ENCODE measurements at regions not wholly inside any gene's neighbourhood (a gene's known extent, or its start where the extent isn't known, plus 50 kb on each side); places are given as distances from the start of the nearest gene placed in this dataset.
A peak's percentile ranks its signal among the peaks of the same experiment; 100 is the strongest.

DNA sequence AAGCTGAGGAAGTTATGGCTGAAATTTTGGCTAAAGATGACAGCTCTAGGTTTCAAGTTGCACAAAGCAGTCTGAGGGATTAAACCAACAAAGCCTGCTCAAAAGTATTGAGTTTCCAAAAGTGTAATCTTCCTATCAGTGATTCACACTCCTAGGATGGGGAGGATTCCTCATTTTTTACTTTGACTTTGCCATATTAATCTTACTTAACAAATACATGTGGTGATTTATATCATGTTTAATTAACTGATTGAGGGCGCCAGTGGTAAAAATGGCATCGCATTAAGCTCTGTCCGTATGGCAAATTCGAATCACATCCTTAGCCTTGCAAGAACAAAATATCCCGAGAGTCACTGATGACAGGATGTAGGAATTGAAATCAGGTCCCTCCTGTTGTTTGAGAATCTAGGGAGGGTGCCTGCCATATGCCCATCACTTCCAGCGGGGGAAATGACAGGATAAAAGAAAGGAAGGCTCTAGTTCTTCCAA lies 78.1 kb upstream of the ETAA1 start:
- Histone ChIP-seq H2BK5ac (ENCODE audit: insufficient read length, low read length) (no peak overlapping the region), H2BK20ac (ENCODE audit: low read depth, low read length, poor library complexity, severe bottlenecking) (no peak overlapping the region), H3T11ph (ENCODE audit: low read length) (no peak overlapping the region), H3K9me3 (ENCODE audit: control insufficient read depth, low read depth, low read length) (no peaks in the 10 kb centered on the region), H2BK120ac (ENCODE audit: low read depth, low read length, poor library complexity, severe bottlenecking) (no peak overlapping the region), H3K23me2 (ENCODE audit: insufficient read length, low read depth, low read length, poor library complexity, severe bottlenecking) (no peaks in the 10 kb centered on the region), H2BK12ac (ENCODE audit: insufficient read length, low read depth, low read length) (no peak overlapping the region), H4K20me1 (ENCODE audit: control insufficient read depth, insufficient read depth, insufficient read length) (no peaks in the 10 kb centered on the region), H3K27me3 (ENCODE audit: insufficient read depth, low read length) (no peaks in the 10 kb centered on the region), H3K9ac (ENCODE audit: extremely low read depth, insufficient read length, low read length) (no peak overlapping the region), H2AFZ (ENCODE audit: low read length) (peak overlapping the region; percentile 61), H3K4ac (ENCODE audit: low read depth, low read length) (no peak overlapping the region), H3K18ac (ENCODE audit: insufficient read length, low read depth, low read length) (no peak overlapping the region), H3K56ac (ENCODE audit: insufficient read length, low read depth, low read length) (no peak overlapping the region), H3K27ac (ENCODE audit: insufficient read length, low read depth, low read length) (peak overlapping the region; percentile 20), H3K4me2 (ENCODE audit: insufficient read depth, insufficient read length, low read length) (no peak overlapping the region), H3K79me2 (ENCODE audit: insufficient read depth, low read length) (no peaks in the 10 kb centered on the region), H4K91ac (ENCODE audit: insufficient read length, low read depth, low read length) (no peak overlapping the region), H2BK15ac (ENCODE audit: low read depth, low read length) (no peak overlapping the region), H2AK5ac (ENCODE audit: insufficient read length, low read length) (no peak overlapping the region), H3K14ac (ENCODE audit: insufficient read depth, low read length) (no peak overlapping the region), H3K23ac (ENCODE audit: insufficient read length, low read depth, low read length) (no peak overlapping the region), H3K79me1 (ENCODE audit: insufficient read depth, low read depth, low read length, poor library complexity, severe bottlenecking) (no peaks in the 10 kb centered on the region), H4K8ac (replicated peaks; ENCODE audit: insufficient read length, low read depth, low read length) (no peak overlapping the region), H4K5ac (ENCODE audit: insufficient read length, low read depth, low read length) (no peak overlapping the region), H3K4me1 (ENCODE audit: insufficient read depth, low read length) (peaks cover 7% of the 10 kb centered on the region; the same call in 1 of the 2 replicates)
- peak overlapping the region in 2 of 3 experiments; percentile 7 to 73; a peak in 3 of 7 replicates for H3K27ac Mint-ChIP-seq
- no peaks in the 10 kb centered on the region for H3K27me3 Mint-ChIP-seq (ENCODE audit: low read depth)
- H3K36me3 Mint-ChIP-seq (ENCODE audit: insufficient read depth in 1 of 3, low read depth in 3 of 3) = no peaks in the 10 kb centered on the region
- DNase-seq = no peak
- WGBS (ENCODE audit: extremely low coverage, insufficient read length, low lambda C conversion rate) = no CpG with 5 or more reads among the region's 6 CpGs
- TF ChIP-seq, protein P1, sequence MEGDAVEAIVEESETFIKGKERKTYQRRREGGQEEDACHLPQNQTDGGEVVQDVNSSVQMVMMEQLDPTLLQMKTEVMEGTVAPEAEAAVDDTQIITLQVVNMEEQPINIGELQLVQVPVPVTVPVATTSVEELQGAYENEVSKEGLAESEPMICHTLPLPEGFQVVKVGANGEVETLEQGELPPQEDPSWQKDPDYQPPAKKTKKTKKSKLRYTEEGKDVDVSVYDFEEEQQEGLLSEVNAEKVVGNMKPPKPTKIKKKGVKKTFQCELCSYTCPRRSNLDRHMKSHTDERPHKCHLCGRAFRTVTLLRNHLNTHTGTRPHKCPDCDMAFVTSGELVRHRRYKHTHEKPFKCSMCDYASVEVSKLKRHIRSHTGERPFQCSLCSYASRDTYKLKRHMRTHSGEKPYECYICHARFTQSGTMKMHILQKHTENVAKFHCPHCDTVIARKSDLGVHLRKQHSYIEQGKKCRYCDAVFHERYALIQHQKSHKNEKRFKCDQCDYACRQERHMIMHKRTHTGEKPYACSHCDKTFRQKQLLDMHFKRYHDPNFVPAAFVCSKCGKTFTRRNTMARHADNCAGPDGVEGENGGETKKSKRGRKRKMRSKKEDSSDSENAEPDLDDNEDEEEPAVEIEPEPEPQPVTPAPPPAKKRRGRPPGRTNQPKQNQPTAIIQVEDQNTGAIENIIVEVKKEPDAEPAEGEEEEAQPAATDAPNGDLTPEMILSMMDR (conservative IDR thresholded peaks at IDR 0.05) = no peak
- H3K4me3 Mint-ChIP-seq = no peak overlapping the region
- H3K9me3 Mint-ChIP-seq = no peaks in the 10 kb centered on the region
- peaks cover 48 to 50% of the 10 kb centered on the region in 2 experiments for H3K4me1 Mint-ChIP-seq

Measured in H9 (cell line).